H1 (cell line): ENCODE measurements at regions not wholly inside any gene's neighbourhood (a gene's known extent, or its start where the extent isn't known, plus 50 kb on each side); places are given as distances from the start of the nearest gene placed in this dataset.

ENCODE experiments used
- CTCF ChIA-PET: fragments of 300-600 bp; sonication (Branson Sonifier 250); formaldehyde crosslinking; loops from one replicate; lab custom pipeline; 2021; ENCODE audit not compliant: partially characterized antibody; lab: Charles Lee
- POLR2A ChIA-PET: fragments of 300-600 bp; sonication (Branson Sonifier 250); formaldehyde crosslinking; loops from one replicate; lab custom pipeline; 2021; ENCODE audit warnings: inconsistent platforms; ENCODE audit not compliant: partially characterized antibody; lab: Charles Lee
- DNase-seq, 2 experiments: peaks; one replicate each; pipeline versions ENCODE4 v3.0.0 to v3.0.0-alpha.2; 2010 to 2022; ENCODE audit warnings: low spot score in 2 of 2, low read depth in 1 of 2, mixed read lengths in 1 of 2
- FAIRE-seq: peaks from 2 replicates; lab custom pipeline; 2011; peaks lifted over from hg19 to GRCh38; lab: Jason Lieb, UNC
- H2AFZ ChIP-seq: 2 replicates; pipeline ENCODE4 v1.8.1; 2012; ENCODE audit warnings: low read length, inconsistent platforms
- H2AK5ac ChIP-seq: 2 replicates; pipeline ENCODE4 v1.6.1; 2013; ENCODE audit warnings: low read depth, low read length
- H2BK120ac ChIP-seq: replicated peaks from 2 replicates; pipeline ENCODE3; 2013; ENCODE audit warnings: low read depth, low read length, inconsistent platforms
- H2BK12ac ChIP-seq: 2 replicates; pipeline ENCODE4 v1.6.1; 2013; ENCODE audit warnings: low read depth, low read length
- H2BK15ac ChIP-seq: 2 replicates; pipeline ENCODE4 v1.6.1; 2013; ENCODE audit warnings: low read length
- H2BK20ac ChIP-seq: 2 replicates; pipeline ENCODE4 v1.6.1; 2013; ENCODE audit warnings: low read length
- H2BK5ac ChIP-seq: 2 replicates; pipeline ENCODE4 v1.6.1; 2013; ENCODE audit warnings: low read depth, low read length
- H3K14ac ChIP-seq: 2 replicates; pipeline ENCODE4 v1.6.1; 2013; ENCODE audit warnings: inconsistent platforms; ENCODE audit not compliant: insufficient read length
- H3K18ac ChIP-seq: 2 replicates; pipeline ENCODE4 v1.6.1; 2013; ENCODE audit warnings: low read length; ENCODE audit errors: extremely low read depth
- H3K23ac ChIP-seq: 2 replicates; pipeline ENCODE4 v1.6.1; 2013; ENCODE audit warnings: inconsistent platforms; ENCODE audit not compliant: insufficient read length
- H3K23me2 ChIP-seq: 2 replicates; pipeline ENCODE4 v1.6.1; 2013; ENCODE audit warnings: low read depth, low read length
- H3K27ac ChIP-seq: 2 replicates; pipeline ENCODE4 v1.6.1; 2011; ENCODE audit warnings: low read depth, low read length, inconsistent platforms
- H3K27me3 ChIP-seq, 4 experiments: replicated peaks in 1 of 4; 1 replicate in 1 of 4; 2 replicates in 3 of 4; pipeline versions ENCODE4 v1.6.1 to v1.8.1; 2011 to 2013; ENCODE audit warnings: low read length in 3 of 4, mild to moderate bottlenecking in 3 of 4, inconsistent platforms in 2 of 4, mixed read lengths in 2 of 4, moderate library complexity in 1 of 4; ENCODE audit not compliant: control insufficient read depth in 3 of 4, insufficient read depth in 3 of 4; ENCODE audit errors: extremely low read depth in 1 of 4
- H3K36me3 ChIP-seq, 4 experiments: 2 replicates each; pipeline versions ENCODE4 v1.6.1 to v1.8.1; 2011 to 2013; ENCODE audit warnings: mild to moderate bottlenecking in 4 of 4, low read length in 3 of 4, moderate library complexity in 2 of 4, control low read depth in 1 of 4, inconsistent platforms in 1 of 4; ENCODE audit not compliant: insufficient read depth in 4 of 4, control insufficient read depth in 2 of 4
- H3K4ac ChIP-seq: replicated peaks from 2 replicates; pipeline ENCODE3; 2013; ENCODE audit warnings: low read length, low read depth, mixed read lengths, inconsistent platforms; ENCODE audit not compliant: insufficient read length
- H3K4me1 ChIP-seq, 4 experiments: replicated peaks in 1 of 4; 1 replicate in 1 of 4; 2 replicates in 3 of 4; pipeline versions ENCODE4 v1.6.1 to v1.8.1; 2011 to 2013; ENCODE audit warnings: low read length in 3 of 4, inconsistent platforms in 2 of 4, mixed read lengths in 1 of 4; ENCODE audit not compliant: insufficient read depth in 4 of 4, control insufficient read depth in 3 of 4
- H3K4me2 ChIP-seq, 2 experiments: 2 replicates each; pipeline versions ENCODE4 v1.6.1 to v1.8.1; 2011 to 2013; ENCODE audit warnings: low read depth in 2 of 2, low read length in 2 of 2, control low read depth in 1 of 2, inconsistent platforms in 1 of 2, mild to moderate bottlenecking in 1 of 2; ENCODE audit not compliant: insufficient read depth in 1 of 2
- H3K4me3 ChIP-seq, 4 experiments: fragments of 200-600, 300-600 bp in 1 of 4; sonication (generic), shearing (Covaris generic), sonication (Bioruptor Twin) in 1 of 4; 2 replicates each; pipeline versions ENCODE4 v1.5.1 to v1.8.1; 2011 to 2016; ENCODE audit warnings: low read length in 4 of 4, low read depth in 3 of 4, control low read depth in 2 of 4, inconsistent platforms in 2 of 4, mild to moderate bottlenecking in 2 of 4, mixed read lengths in 1 of 4, moderate library complexity in 1 of 4; ENCODE audit not compliant: insufficient read depth in 2 of 4; ENCODE audit errors: extremely low read depth in 1 of 4
- H3K56ac ChIP-seq: replicated peaks from 2 replicates; pipeline ENCODE3; 2013; ENCODE audit warnings: low read depth, mild to moderate bottlenecking, mixed read lengths, low read length, inconsistent platforms; ENCODE audit not compliant: insufficient read length
- H3K79me1 ChIP-seq: 2 replicates; pipeline ENCODE4 v1.6.1; 2013; ENCODE audit warnings: low read depth, low read length, control low read depth
- H3K79me2 ChIP-seq, 2 experiments: 2 replicates each; pipeline versions ENCODE4 v1.6.1 to v1.8.1; 2012 to 2013; ENCODE audit warnings: low read length in 2 of 2, mild to moderate bottlenecking in 2 of 2, inconsistent platforms in 1 of 2; ENCODE audit not compliant: insufficient read depth in 2 of 2, control insufficient read depth in 1 of 2
- H3K9ac ChIP-seq, 4 experiments: replicated peaks in 1 of 4; 1 replicate in 1 of 4; 2 replicates in 3 of 4; pipeline versions ENCODE4 v1.6.1 to v1.8.1; 2011 to 2013; ENCODE audit warnings: low read depth in 3 of 4, low read length in 3 of 4, control low read depth in 2 of 4, mild to moderate bottlenecking in 2 of 4, moderate library complexity in 2 of 4, inconsistent platforms in 1 of 4; ENCODE audit errors: extremely low read depth in 1 of 4
- H3K9me3 ChIP-seq, 2 experiments: 2 replicates each; pipeline versions ENCODE4 v1.6.1 to v1.8.1; 2012 to 2013; ENCODE audit warnings: mild to moderate bottlenecking in 2 of 2, moderate library complexity in 2 of 2, control low read depth in 1 of 2, inconsistent platforms in 1 of 2, low read depth in 1 of 2, low read length in 1 of 2, mixed read lengths in 1 of 2; ENCODE audit not compliant: insufficient read depth in 2 of 2
- H4K20me1 ChIP-seq, 2 experiments: replicated peaks in 1 of 2; 2 replicates each; pipeline versions ENCODE3 to v1.8.1; 2011 to 2013; ENCODE audit warnings: inconsistent platforms in 2 of 2, low read length in 2 of 2, mild to moderate bottlenecking in 1 of 2; ENCODE audit not compliant: insufficient read depth in 2 of 2, control insufficient read depth in 1 of 2
- H4K5ac ChIP-seq: 2 replicates; pipeline ENCODE4 v1.6.1; 2013; ENCODE audit warnings: low read length, low read depth, mixed read lengths, inconsistent platforms; ENCODE audit not compliant: insufficient read length
- H4K8ac ChIP-seq: 2 replicates; pipeline ENCODE4 v1.8.0; 2013; ENCODE audit warnings: mild to moderate bottlenecking, moderate library complexity, low read length, inconsistent platforms; ENCODE audit not compliant: insufficient read depth; ENCODE audit errors: extremely low read depth
- H4K91ac ChIP-seq: replicated peaks from 2 replicates; pipeline ENCODE3; 2013; ENCODE audit warnings: low read length, mixed read lengths, inconsistent platforms; ENCODE audit not compliant: insufficient read length
- EZH2 ChIP-seq: fragments of 200-600 bp; sonication (generic); IDR thresholded peaks from 2 replicates; pipeline ENCODE4 v1.7.1; 2012; ENCODE audit warnings: low read depth, mild to moderate bottlenecking, moderate library complexity, low read length, inconsistent platforms; ENCODE audit not compliant: severe bottlenecking
- JUND ChIP-seq: IDR thresholded peaks from 2 replicates; pipeline ENCODE4 v1.6.1; 2011; ENCODE audit warnings: mild to moderate bottlenecking, improper control_type of control experiment, low read length
- NANOG ChIP-seq: IDR thresholded peaks from 2 replicates; pipeline ENCODE4 v1.6.1; 2011; ENCODE audit warnings: low read length, low read depth, mild to moderate bottlenecking, inconsistent platforms; ENCODE audit not compliant: insufficient read depth, poor library complexity, severe bottlenecking
- POLR2AphosphoS5 ChIP-seq: IDR thresholded peaks from 2 replicates; pipeline ENCODE4 v1.6.1; 2011; ENCODE audit warnings: low read depth, low read length
- RFX5 ChIP-seq: IDR thresholded peaks from 2 replicates; pipeline ENCODE4 v1.6.1; 2011; ENCODE audit warnings: low read depth, low read length, improper control_type of control experiment, borderline replicate concordance
- SP1 ChIP-seq: IDR thresholded peaks from 2 replicates; pipeline ENCODE4 v1.6.1; 2011; ENCODE audit warnings: low read depth, low read length
- SRF ChIP-seq: IDR thresholded peaks from 2 replicates; pipeline ENCODE4 v1.6.1; 2011; ENCODE audit warnings: mild to moderate bottlenecking, low read depth, low read length, moderate library complexity
- TEAD4 ChIP-seq: IDR thresholded peaks from 2 replicates; pipeline ENCODE4 v1.6.1; 2012; ENCODE audit warnings: low read depth, low read length, inconsistent platforms, mixed read lengths
- WGBS, 2 experiments: shearing (Covaris generic) in 1 of 2; methylation state at CpG; one replicate each; pipeline versions ENCODE4 v1.1.6 to v1.1.7; 2013 to 2015; ENCODE audit warnings: low lambda C conversion rate in 2 of 2, mixed read lengths in 2 of 2, inconsistent platforms in 1 of 2, low coverage in 1 of 2, missing lambda C conversion rate in 1 of 2; ENCODE audit not compliant: insufficient replicate concordance in 2 of 2, insufficient coverage in 1 of 2, insufficient read length in 1 of 2; ENCODE audit errors: extremely low coverage in 1 of 2, missing lambda C conversion rate in 1 of 2; 5-methylcytosine and 5-hydroxymethylcytosine counted together

- FAIRE-seq = no peak
- POLR2A ChIA-PET = no interaction called here
- no peaks in the 10 kb centered on the region for H4K20me1 ChIP-seq
Observed at GRCh38 chr4:120611092-120611491, 311.4 kb downstream of the PRDM5 start.

More at GRCh38 chr4:120611092-120611491, 311.4 kb downstream of the PRDM5 start:
- Histone ChIP-seq H4K5ac (no peak overlapping the region), H4K91ac (no peak overlapping the region), H3K4ac (no peak overlapping the region), H2AK5ac (no peak overlapping the region), H3K4me3 (no peak overlapping the region), H3K9me3 (peaks cover 2 to 6% of the 10 kb centered on the region in 2 experiments; a peak in 2 of 4 replicates), H2BK15ac (no peak overlapping the region), H3K4me2 (no peak overlapping the region), H3K9ac (no peak overlapping the region), H3K27ac (no peak overlapping the region), H3K4me1 (no peaks in the 10 kb centered on the region), H2BK12ac (no peak overlapping the region), H3K14ac (no peak overlapping the region), H3K79me1 (no peaks in the 10 kb centered on the region), H3K56ac (no peak overlapping the region), H3K36me3 (no peaks in the 10 kb centered on the region), H3K23me2 (no peaks in the 10 kb centered on the region), H2AFZ (0 out of 2 replicates have a peak overlapping the region, but pooled peaks have one; percentile 16), H2BK120ac (no peak overlapping the region), H2BK5ac (no peak overlapping the region), H2BK20ac (no peak overlapping the region), H3K27me3 (no peaks in the 10 kb centered on the region), H4K8ac (no peak overlapping the region), H3K23ac (no peak overlapping the region), H3K18ac (no peak overlapping the region), H3K79me2 (no peaks in the 10 kb centered on the region)
- CTCF ChIA-PET = interaction anchor here (1.7 kb wide), 1 partner anchor 234 kb away, joined by 3 read pairs; no protein-coding TSS in a partner anchor
- DNase-seq = no peak
- WGBS, 2 experiments = 82% methylated on average over 1 of the region's 1 CpG; no CpG with 5 or more reads in 1 of the 2 experiments
- TF ChIP-seq SRF (no peak), EZH2 (no peak), JUND (no peak), SP1 (no peak), TEAD4 (no peak), NANOG (no peak), RFX5 (no peak), POLR2AphosphoS5 (no peak)
